Liver (tissue), 3 donors: ENCODE measurements at regions not wholly inside any gene's neighbourhood (a gene's known extent, or its start where the extent isn't known, plus 50 kb on each side); places are given as distances from the start of the nearest gene placed in this dataset.

Experiments used
- CTCF ChIP-seq: fragments of 150-350 bp; IDR thresholded peaks from 2 replicates; pipeline ENCODE4 v1.5.1; 2017; ENCODE audit warnings: improper control_type of control experiment, low read depth, low read length; ENCODE audit not compliant: missing input control
- HNF4A ChIP-seq, 2 donors: conservative IDR thresholded peaks; 2 replicates each; pipeline ENCODE4 v1.6.1; 2016; ENCODE audit warnings: antibody characterized with exemption in 2 of 2, mild to moderate bottlenecking in 2 of 2
- HNF4G ChIP-seq: IDR thresholded peaks from 2 replicates; pipeline ENCODE4 v1.6.1; 2016; ENCODE audit warnings: antibody characterized with exemption
- JUND ChIP-seq, 2 donors: IDR thresholded peaks; 2 replicates each; pipeline ENCODE4 v1.6.1; 2016; ENCODE audit warnings: antibody characterized with exemption in 2 of 2
- RAD21 ChIP-seq, 2 donors: IDR thresholded peaks; 2 replicates each; pipeline ENCODE4 v1.6.1; 2016; ENCODE audit warnings: antibody characterized with exemption in 2 of 2, mild to moderate bottlenecking in 2 of 2
- REST ChIP-seq: IDR thresholded peaks from 2 replicates; pipeline ENCODE4 v1.6.1; 2016; ENCODE audit warnings: antibody characterized with exemption, mild to moderate bottlenecking
- SP1 ChIP-seq: IDR thresholded peaks from 2 replicates; pipeline ENCODE4 v1.6.1; 2018; ENCODE audit warnings: antibody characterized with exemption, mild to moderate bottlenecking
- TAF1 ChIP-seq: conservative IDR thresholded peaks from 2 replicates; pipeline ENCODE4 v1.6.1; 2016; ENCODE audit warnings: antibody characterized with exemption, mild to moderate bottlenecking
- YY1 ChIP-seq: IDR thresholded peaks from 2 replicates; pipeline ENCODE4 v1.6.1; 2016; ENCODE audit warnings: antibody characterized with exemption, mild to moderate bottlenecking
- TF ChIP-seq, protein P1 (sequence below): IDR thresholded peaks from 2 replicates; pipeline ENCODE4 v1.6.1; 2016; ENCODE audit warnings: antibody characterized with exemption
- donor health status: healthy.
- donor health status: healthy.

- TF ChIP-seq HNF4A (conservative IDR thresholded peaks at IDR 0.05) (no peak), CTCF (no peak), HNF4G (no peak), SP1 (no peak), REST (no peak), TAF1 (no peak), JUND (IDR thresholded peaks at IDR 0.05) (no peak), YY1 (no peak), RAD21 (IDR thresholded peaks at IDR 0.05) (no peak)
- TF ChIP-seq, protein P1, sequence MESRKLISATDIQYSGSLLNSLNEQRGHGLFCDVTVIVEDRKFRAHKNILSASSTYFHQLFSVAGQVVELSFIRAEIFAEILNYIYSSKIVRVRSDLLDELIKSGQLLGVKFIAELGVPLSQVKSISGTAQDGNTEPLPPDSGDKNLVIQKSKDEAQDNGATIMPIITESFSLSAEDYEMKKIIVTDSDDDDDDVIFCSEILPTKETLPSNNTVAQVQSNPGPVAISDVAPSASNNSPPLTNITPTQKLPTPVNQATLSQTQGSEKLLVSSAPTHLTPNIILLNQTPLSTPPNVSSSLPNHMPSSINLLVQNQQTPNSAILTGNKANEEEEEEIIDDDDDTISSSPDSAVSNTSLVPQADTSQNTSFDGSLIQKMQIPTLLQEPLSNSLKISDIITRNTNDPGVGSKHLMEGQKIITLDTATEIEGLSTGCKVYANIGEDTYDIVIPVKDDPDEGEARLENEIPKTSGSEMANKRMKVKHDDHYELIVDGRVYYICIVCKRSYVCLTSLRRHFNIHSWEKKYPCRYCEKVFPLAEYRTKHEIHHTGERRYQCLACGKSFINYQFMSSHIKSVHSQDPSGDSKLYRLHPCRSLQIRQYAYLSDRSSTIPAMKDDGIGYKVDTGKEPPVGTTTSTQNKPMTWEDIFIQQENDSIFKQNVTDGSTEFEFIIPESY = no peak
Measured at GRCh38 chr6:156545931-156546330, 231.2 kb upstream of the ARID1B start.
